Thymus (tissue), 11 donors: ENCODE measurements at regions not wholly inside any gene's neighbourhood (a gene's known extent, or its start where the extent isn't known, plus 50 kb on each side); places are given as distances from the start of the nearest gene placed in this dataset.

Source experiments
- DNase-seq, 9 donors: peaks; one replicate each; pipeline ENCODE4 v3.0.0-alpha.2; 2013; ENCODE audit warnings: low spot score in 9 of 9, low read depth in 6 of 9, missing footprints in 1 of 9
- H3K27ac ChIP-seq, 2 donors: one replicate each; pipeline ENCODE4 v1.5.1; 2013; ENCODE audit warnings: control low read depth in 1 of 2, low read depth in 1 of 2, low read length in 1 of 2, mild to moderate bottlenecking in 1 of 2, moderate library complexity in 1 of 2
- H3K27me3 ChIP-seq, 2 donors: one replicate each; pipeline ENCODE4 v1.5.1; 2013; ENCODE audit warnings: low read length in 1 of 2; ENCODE audit not compliant: control insufficient read depth in 2 of 2, insufficient read depth in 1 of 2
- H3K36me3 ChIP-seq, 2 donors: one replicate each; pipeline ENCODE4 v1.5.1; 2013; ENCODE audit warnings: low read length in 1 of 2, mild to moderate bottlenecking in 1 of 2, moderate library complexity in 1 of 2; ENCODE audit not compliant: control insufficient read depth in 2 of 2, insufficient read depth in 2 of 2
- H3K4me1 ChIP-seq, 2 donors: one replicate each; pipeline ENCODE4 v1.5.1; 2013; ENCODE audit warnings: low read length in 2 of 2; ENCODE audit not compliant: control insufficient read depth in 2 of 2, insufficient read depth in 2 of 2
- H3K4me3 ChIP-seq, 2 donors: one replicate each; pipeline ENCODE4 v1.5.1; 2013; ENCODE audit warnings: low read length in 2 of 2, control low read depth in 1 of 2, mild to moderate bottlenecking in 1 of 2
- H3K9me3 ChIP-seq, 2 donors: one replicate each; pipeline ENCODE4 v1.5.1; 2013; ENCODE audit warnings: low read length in 1 of 2, mild to moderate bottlenecking in 1 of 2; ENCODE audit not compliant: control insufficient read depth in 2 of 2, insufficient read depth in 1 of 2
- WGBS: extraction: QIAGEN DNeasy Blood & Tissue Kit; methylation state at CpG from one replicate; pipeline ENCODE4 v1.1.7; 2013; 5-methylcytosine and 5-hydroxymethylcytosine counted together
- donor health status: healthy.

DNA sequence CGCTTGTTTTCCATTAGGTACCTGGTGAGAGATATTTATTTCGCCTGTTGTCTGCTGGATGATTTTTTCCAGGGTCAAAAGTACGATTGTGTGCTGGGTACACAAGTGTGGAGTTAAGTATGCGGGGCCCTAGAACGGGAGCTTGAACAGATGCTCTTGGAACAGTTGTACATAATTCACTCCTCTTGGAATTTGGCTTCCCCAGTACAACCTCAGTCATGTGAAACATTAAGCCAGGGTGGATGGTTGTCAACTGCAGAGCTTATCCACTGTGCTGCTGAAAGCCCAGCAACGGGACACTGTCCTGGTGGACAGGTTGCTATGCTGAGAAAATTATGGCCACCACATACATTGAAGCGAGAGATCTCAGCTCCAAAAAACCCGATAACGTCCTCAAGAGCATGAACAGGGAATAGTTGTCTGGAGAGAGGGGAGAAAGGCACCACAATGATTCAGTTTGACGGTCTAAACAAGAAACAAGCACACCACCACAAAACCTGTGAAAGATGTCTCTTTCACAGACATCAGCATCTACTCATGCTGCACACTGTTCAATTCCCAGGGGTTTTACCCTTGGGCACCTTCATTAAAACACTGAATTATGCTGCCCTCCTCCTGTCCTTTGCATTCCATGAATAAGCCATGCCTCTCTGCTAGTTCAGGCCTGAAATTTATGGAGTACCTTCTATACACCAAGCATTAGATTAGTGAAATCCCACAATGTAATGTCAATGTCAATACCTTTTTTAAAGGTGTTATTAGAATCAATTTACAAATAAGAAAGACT lies 176.8 kb upstream of the TRIB2 start:
- WGBS, result 98% methylated on average over 10 of the region's 10 CpGs
- no peak for DNase-seq

DNA sequence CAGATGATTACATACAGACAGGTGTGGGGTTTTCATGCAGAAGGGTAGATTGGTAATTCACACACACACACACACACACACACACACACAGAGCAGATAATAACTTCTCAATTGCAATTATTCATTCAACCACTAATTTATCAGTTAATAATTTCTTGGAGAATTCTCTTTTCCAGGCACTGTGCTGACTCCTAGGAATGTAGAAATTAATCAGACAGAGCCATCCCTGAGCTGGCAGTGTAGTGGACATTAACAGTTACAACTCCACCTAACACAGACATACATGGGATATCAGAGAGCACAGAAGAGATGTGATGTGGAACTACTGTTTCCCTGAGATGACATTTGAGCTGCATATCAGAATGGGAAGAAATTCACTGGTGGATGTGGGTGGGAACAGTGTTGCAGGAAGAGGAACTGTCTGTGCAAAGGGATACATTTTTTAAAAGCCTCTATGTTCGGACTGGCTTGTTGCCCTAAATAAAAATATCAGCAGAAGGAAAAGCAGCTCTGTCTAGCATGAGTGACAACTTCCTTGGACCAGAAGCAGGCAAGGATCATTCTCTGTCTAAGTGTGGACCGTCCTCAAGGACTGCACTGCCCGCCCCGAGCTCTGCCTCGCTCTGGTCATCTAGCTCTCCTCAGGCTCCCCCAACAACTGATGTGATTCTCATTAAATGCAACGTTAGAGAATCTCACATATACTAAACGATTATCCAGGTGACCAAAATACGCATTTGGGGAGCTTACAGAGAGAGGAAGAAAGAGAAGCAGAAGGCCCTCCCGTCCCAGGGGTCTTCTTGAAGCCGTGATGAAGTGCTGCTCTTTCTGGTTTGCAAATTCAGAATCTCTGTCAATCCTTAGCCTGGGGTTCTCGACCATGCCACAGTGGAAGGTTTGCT lies 173.4 kb upstream of the TRIB2 start:
- Histone ChIP-seq H3K9me3 (no peaks in the 10 kb centered on the region), H3K4me3 (no peak overlapping the region), H3K27me3 (no peaks in the 10 kb centered on the region), H3K4me1 (no peaks in the 10 kb centered on the region), H3K27ac (peak overlapping the region in 1 of 2 donors; percentile 8), H3K36me3 (no peaks in the 10 kb centered on the region)
- no peak for DNase-seq
- WGBS, result 84% methylated on average over 11 of the region's 11 CpGs

More for the DNA sequence above, 176.8 kb upstream of the TRIB2 start:
- Histone ChIP-seq H3K27ac (no peak overlapping the region), H3K4me3 (no peak overlapping the region), H3K4me1 (no peaks in the 10 kb centered on the region), H3K36me3 (no peaks in the 10 kb centered on the region), H3K9me3 (no peaks in the 10 kb centered on the region), H3K27me3 (no peaks in the 10 kb centered on the region)

DNA sequence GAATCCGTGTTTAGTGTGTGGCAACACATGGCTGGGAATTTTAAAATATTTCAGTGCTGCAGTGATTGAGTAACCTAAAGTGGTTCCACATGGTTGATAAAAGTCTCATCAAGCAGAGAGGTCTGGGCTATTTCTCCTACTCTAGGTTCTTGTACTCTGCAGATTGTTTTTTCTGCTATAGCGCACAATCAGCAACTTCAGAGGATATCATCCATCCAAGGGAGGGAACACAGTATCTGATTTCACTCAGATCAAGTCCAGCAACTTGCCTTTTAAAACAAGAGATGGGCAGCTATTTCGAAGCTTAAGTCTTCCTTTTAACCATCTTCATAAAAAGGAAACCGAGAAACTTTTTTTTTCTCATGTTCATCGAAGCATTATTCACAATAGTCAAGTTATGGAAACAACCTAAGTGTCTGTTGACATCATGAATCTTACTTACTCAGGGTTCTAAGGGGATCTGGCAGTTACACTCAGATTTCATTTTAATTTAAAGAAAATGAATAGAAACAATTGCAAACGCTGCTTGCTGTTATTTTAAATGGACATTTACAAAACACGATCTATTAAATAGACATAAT lies 172.7 kb upstream of the TRIB2 start:
- no peak overlapping the region for H3K27ac ChIP-seq
- no peaks in the 10 kb centered on the region for H3K36me3 ChIP-seq
- H3K9me3 ChIP-seq, result no peaks in the 10 kb centered on the region
- DNase-seq, result peak in 1 of 9 donors; percentile 13
- 91% methylated on average over 7 of the region's 7 CpGs for WGBS
- H3K4me3 ChIP-seq, result no peak overlapping the region
- no peaks in the 10 kb centered on the region for H3K27me3 ChIP-seq
- no peaks in the 10 kb centered on the region for H3K4me1 ChIP-seq

DNA sequence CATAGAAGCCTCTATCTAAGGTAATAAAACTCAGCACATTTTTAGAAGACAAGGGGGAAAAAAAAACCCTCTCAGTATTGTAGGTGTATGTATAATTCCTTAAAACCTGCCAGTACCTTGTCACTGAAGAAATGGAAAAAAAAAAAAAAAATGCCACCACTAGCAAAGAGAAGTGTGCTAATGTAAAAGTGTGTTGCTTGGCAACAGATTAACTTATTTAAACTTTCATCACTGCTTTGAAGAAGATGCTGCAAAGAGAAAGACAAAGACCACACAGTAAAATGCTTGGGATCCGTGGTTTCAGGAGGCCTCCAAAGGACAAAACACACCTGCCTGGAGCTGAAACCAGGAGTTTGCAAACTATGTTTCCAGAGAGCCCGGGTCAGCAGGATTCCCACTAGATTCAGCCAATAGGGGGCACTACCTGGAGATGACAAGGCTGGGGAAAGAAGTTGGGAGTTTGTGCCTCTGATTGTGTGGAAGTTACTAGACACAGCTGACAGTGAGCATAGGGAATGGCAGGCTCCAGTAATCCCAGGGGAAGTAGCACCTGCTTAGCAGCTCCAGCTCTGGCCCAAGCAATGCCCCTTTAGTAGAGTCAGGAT lies 169.1 kb upstream of the TRIB2 start:
- no peaks in the 10 kb centered on the region for H3K9me3 ChIP-seq
- H3K4me3 ChIP-seq, result no peak overlapping the region
- H3K4me1 ChIP-seq, result no peaks in the 10 kb centered on the region
- no peaks in the 10 kb centered on the region for H3K36me3 ChIP-seq
- no peak overlapping the region for H3K27ac ChIP-seq
- WGBS, result 97% methylated on average over 2 of the region's 2 CpGs
- DNase-seq, result no peak
- no peaks in the 10 kb centered on the region for H3K27me3 ChIP-seq

DNA sequence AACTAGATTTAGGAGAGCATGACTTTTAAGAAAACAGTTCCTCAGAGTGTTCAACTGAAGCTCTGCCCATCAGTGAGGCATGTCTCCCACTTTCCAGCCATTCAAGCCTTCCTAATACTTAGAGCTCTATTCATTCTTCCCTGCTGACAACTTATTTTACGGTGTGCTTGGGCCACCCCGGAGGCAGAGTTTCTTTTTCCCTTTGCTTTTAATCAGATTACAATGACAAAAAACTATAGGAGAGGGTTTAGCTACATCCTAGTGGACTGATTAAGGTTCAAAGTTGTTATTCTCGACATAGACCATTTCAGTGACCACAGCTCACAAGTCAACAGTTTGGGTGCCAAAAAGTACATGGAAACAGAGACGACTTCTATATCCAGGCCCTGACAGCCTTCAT lies 167.8 kb upstream of the TRIB2 start:
- DNase-seq, result no peak
- no peaks in the 10 kb centered on the region for H3K36me3 ChIP-seq
- no peak overlapping the region for H3K4me3 ChIP-seq
- no peaks in the 10 kb centered on the region for H3K27me3 ChIP-seq
- no peaks in the 10 kb centered on the region for H3K9me3 ChIP-seq
- 97% methylated on average over 4 of the region's 4 CpGs for WGBS
- no peaks in the 10 kb centered on the region for H3K4me1 ChIP-seq
- no peak overlapping the region for H3K27ac ChIP-seq

DNA sequence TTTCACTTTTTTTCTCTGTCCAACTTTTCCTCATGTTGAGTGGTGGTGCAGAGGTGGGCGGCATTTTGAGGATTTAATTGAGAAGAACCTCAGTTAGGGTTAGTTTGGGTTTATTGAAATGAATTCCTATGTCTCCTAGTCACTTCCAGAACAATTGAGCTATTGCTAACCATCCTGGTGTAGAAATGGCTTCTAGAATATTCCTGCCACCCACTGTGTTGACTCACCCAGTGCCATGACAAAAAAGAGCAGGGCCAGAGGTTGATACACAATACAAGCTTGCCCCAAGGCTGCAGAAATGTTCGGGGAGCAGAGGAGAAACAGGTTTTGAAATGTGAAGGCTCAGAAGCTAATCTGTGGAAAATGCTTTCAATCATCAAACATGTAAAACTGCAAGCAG lies 167.1 kb upstream of the TRIB2 start:
- no peak for DNase-seq
- Histone ChIP-seq H3K4me3 (no peak overlapping the region), H3K4me1 (peaks cover 0 to 3% of the 10 kb centered on the region in 2 donors), H3K27ac (no peak overlapping the region), H3K36me3 (no peaks in the 10 kb centered on the region), H3K27me3 (no peaks in the 10 kb centered on the region), H3K9me3 (no peaks in the 10 kb centered on the region)
- 94% methylated on average over 2 of the region's 2 CpGs for WGBS

DNA sequence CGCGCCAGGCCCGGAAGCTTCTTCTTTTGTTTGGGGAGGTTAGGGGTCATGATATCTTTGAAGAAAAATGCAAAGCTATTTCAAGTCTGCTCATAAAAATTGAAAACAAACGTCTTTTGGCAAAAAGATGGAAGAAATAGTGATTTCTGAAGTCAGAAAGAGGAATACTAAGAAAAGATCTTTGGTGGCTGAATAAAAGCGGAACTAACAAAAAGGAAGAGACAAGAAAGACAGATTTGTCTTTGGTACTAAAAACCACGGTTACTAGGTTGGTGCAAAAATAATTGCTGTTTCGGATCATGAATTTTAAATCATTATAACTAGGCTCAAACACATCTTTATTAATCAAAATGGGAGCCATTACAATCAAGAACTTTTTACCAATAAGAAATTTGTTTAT lies 164.6 kb upstream of the TRIB2 start:
- no peaks in the 10 kb centered on the region for H3K9me3 ChIP-seq
- 91% methylated on average over 7 of the region's 7 CpGs for WGBS
- no peaks in the 10 kb centered on the region for H3K36me3 ChIP-seq
- H3K27me3 ChIP-seq, result no peaks in the 10 kb centered on the region
- H3K4me3 ChIP-seq, result no peak overlapping the region
- H3K27ac ChIP-seq, result no peak overlapping the region
- peaks cover 0 to 16% of the 10 kb centered on the region in 2 donors for H3K4me1 ChIP-seq
- no peak for DNase-seq

DNA sequence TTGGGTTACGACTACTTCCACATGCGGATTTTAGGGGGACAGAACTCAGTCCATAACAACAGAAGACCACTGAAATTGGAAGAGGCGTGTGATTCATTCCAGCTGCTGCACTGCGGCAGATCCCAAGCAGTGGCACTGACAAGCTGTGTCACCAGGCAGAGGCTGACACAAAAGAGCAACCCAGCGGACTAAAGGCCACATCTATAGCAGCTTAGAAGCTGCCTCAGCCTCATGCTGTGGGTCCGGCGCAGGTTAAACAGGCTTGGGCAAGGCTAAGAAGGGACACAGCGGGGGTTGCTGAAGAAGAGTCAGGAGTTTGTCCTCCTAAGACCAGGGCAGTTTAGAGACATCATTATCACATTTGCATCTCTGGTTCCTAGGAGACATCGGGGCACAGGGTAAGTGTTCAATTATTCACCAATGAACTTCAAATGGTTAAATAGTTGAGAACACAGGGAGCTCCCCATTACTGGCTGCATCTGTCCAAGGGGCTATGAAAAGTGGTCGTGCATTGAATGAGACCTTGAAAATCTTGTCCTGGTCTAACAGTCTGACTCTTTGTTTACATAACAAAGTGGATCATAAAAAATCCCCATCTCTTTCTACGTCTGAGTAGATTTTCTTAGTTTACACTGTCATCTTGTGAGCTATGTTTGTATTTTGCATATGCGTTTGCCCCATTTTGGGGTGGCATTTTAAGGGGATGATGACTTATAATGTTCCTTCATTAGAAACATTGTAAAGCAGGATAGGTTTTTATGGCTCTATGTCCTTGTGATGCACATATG lies 162.3 kb upstream of the TRIB2 start:
- 92% methylated on average over 12 of the region's 12 CpGs for WGBS
- peak overlapping the region in 1 of 2 donors; percentile 60 for H3K27ac ChIP-seq
- H3K4me3 ChIP-seq, result no peak overlapping the region
- no peaks in the 10 kb centered on the region for H3K36me3 ChIP-seq
- no peak for DNase-seq
- H3K4me1 ChIP-seq, result peaks cover 0 to 16% of the 10 kb centered on the region in 2 donors
- no peaks in the 10 kb centered on the region for H3K27me3 ChIP-seq
- no peaks in the 10 kb centered on the region for H3K9me3 ChIP-seq
